ENCODE measurements at regions not wholly inside any gene's neighbourhood (a gene's known extent, or its start where the extent isn't known, plus 50 kb on each side); places are given as distances from the start of the nearest gene placed in this dataset.
"Not testable (repeated sequence)": the region's sequence is repeated elsewhere in the genome, so short reads cannot be mapped to it uniquely, and the experiment has no call there.

DNA sequence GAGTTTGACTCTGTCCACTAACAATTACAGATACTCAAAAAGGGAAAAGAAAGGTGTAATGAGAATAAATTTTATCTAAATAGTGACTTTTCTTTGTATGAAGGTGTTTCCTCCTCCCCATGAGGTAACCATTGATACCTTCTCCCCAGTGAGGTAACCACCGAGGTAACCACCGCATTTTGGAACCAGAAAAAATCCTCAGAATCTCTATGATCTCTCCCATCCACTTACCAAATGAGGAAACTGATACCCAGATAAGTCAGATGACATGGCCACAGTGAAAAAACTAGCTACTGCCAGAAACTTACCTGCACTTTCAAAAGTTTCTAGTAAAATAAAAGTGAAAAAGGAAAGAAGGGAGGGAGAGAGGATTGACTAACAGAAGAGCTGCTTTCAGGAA is 124.0 kb upstream of the FNDC3A start:
- DNase-seq = no peak

DNA sequence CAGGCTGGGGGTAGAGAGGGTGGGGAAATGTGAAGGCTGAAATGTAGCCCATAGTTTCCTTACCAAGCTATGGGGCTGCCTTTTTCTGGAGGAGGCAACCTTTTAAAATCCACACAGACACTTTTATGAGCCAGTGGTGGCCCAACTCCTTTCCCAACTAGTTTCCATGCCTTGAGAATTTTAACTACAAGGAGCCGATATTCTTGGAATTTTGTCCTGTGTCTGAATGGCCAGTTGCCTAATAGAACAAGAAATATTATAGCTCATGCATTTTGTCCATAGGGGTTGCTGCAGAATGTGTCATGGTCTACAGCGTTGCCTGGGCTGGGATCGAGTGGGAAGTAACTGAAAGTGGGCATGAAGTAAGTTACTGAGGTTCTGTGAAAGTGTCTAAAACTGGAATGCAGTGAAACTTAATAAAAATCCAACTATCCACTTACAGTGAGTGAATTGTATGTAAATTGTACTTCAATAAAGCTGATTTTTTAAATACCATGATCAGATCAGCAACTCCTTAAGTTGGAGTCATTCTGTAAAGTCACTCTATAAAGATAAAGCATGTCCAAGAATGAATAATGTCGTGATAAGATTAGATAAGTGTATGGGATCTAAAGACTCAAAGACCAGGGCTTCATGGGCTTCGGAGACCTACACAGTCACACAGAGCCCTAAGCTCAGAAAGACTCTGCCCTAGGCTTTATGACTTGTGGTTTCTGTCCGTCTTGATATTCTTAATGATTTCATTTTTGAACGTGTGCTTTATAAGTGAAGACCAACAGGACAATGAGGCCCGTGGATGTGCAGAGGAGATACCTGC is 122.6 kb upstream of the FNDC3A start:
- DNase-seq = no peak

- no peak for DNase-seq
These were observed 122.0 kb upstream of the FNDC3A start for GRCh38 chr13:48853728-48854102.

- DNase-seq = no peak
These were observed 118.1 kb upstream of the FNDC3A start for GRCh38 chr13:48857576-48857975.

- DNase-seq = no peak
These were observed 117.4 kb upstream of the FNDC3A start for GRCh38 chr13:48858122-48858902.

GRCh38 chr13:48859272-48860105 is 116.2 kb upstream of the FNDC3A start:
- no peak for DNase-seq

DNA sequence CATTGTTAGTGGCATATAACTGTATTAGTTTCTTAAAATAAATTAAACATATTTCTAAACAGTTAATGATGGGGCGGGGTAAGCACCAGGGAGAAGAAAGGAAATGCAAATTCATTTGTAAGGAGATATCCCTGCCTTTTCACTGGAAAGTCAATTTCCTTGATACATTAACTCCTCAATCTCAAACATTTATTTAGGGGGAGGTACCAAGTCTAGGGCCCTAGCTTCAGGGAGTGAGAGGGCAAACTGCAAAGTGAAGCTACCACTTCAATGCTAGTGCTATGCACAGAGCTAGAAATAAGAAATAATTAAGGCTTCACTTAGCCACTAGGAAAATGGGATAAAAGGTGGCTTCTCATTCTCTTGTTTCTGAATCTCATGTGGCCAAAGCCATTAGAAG is 115.3 kb upstream of the FNDC3A start:
- DNase-seq = no peak

DNA sequence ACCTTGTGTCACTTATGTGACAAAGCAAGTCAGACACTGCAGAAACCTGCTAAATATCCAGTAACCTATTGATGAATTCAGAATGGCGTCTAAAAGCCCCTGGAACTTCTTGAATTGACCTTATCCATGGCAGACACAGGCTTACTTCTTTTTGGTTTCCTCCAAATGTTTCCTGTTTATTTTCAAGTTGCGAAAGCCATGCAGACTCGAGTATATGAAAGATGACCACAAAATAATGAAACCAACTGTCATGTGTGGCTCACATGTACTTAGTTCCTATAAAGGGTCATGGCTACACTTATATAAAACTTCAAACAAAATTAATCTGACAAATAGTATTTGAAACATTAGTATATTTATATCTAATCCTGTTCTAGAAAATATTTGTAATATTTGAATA is 113.1 kb upstream of the FNDC3A start:
- no peak for DNase-seq

GRCh38 chr13:48864100-48864499 is 111.6 kb upstream of the FNDC3A start:
- DNase-seq = no peak

DNA sequence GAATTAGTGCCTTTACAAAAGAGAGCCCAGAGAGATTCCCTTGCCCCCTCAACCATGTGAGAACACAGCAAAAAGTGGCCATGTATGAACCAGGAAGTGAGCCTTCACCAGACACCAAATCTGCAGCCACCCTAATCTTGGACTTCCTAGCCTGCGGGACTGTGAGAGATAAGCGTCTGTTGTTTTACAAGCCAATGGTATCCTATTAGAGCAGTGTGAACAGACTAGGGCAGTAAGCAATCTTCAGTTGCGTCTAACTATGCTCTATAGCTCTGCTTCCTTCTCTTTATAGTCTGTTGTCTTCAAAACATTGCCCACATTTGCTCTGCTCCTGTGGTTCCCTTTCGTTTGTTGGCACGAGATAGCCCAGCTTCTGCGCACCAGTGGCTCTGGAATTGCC is 109.5 kb upstream of the FNDC3A start:
- DNase-seq = no peak

DNA sequence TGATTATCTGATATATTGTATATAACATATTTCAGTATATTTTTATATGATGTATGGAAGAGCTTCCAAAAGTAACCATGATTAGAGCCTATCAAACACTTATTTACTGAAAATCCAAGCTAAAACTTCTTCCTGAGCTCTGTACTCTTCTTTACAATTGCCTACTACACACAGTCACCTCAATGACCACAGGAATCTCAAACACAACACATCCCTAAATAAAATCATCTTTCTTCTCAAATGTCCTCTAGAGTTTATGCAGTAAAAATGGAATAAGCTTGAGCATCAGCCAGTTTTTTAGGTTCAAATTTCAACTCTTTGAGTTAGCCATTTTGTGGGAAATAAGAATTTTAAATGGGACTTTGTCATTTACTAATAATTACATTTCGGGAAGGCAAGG is 102.6 kb upstream of the FNDC3A start:
- no peak for DNase-seq

GRCh38 chr13:48873587-48873986 is 102.1 kb upstream of the FNDC3A start:
- DNase-seq = peak; percentile 31

DNA sequence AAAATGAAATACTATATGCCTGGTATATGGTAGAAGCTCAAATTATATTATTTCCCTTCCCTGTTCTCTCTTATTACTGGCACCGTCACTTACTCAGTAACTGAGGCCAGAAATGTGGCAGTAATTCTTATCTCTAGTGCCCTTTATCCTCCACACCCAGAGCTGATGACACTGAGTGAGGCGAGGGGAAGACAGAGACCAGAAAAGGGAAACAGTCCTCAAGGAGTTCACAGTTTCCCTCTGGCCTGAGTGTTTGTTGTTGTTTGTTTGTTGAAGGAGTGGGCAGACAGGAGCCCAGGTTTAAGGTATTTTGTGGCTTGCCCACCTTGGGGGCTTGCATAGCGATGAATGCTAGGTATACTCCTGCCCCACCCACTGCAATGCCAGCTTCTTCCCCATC is 101.5 kb upstream of the FNDC3A start:
- no peak for DNase-seq

DNA sequence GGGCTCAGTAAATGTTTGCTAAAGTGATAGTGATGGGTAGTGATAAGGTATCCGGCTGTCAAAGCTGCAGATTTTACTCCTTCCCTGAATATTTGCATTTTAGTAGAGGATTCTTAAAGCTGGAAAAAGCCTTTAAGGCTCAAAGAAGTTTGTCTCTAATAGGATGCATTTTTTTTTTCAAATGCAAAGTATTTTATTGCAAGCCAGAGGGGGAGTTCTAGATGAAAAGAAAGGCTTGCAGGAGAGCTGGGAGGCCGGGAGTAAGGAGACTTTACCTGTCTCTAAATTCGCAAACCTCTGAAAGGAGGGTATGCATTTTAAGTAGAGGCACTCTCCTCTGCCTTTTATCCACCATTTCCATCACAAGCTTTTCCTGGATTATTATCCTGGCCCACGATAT is 100.7 kb upstream of the FNDC3A start:
- DNase-seq = no peak

DNA sequence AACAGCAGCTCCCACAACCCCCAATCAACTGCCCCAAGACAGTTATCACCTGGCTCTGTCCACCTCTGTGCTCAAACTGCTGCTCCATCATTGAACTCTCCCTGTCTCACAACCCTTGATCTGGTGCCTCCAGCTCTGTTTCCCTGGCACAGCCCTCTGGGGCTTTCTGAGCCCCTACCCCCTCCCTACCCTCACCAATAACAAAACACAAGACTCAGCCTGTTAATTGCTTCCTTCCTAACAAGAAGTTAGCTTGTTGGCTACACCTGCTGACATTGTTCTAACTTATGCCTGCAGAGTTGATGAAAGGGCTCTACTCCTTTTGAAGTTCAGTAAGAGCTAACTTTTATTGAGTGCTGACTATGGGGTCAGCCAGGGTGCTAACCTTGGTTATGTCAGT is 99.4 kb upstream of the FNDC3A start:
- DNase-seq = no peak

DNA sequence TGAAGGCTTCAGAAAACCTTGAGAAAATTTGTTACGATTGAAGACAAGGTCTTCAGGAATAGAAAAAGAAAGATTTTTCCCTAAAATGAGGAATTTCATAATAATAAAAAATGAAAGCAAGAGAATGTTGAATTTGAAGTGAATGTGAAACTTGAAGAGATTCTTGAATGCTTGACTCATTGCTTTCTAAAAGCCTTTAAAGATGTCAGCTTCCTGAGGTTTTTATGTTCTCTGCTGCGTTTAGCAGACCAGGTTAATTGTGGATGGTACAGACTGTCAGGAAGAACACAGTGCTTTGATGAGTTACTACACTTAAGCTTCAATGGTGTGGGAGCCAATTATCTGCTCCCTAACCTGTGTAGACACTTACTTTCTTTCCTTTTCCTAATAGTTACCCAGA is 96.3 kb upstream of the FNDC3A start:
- no peak for DNase-seq

GRCh38 chr13:48879854-48880253 is 95.9 kb upstream of the FNDC3A start:
- DNase-seq = no peak

- DNase-seq = not testable (repeated sequence)
These were observed 91.9 kb upstream of the FNDC3A start for GRCh38 chr13:48883786-48884185.

DNA sequence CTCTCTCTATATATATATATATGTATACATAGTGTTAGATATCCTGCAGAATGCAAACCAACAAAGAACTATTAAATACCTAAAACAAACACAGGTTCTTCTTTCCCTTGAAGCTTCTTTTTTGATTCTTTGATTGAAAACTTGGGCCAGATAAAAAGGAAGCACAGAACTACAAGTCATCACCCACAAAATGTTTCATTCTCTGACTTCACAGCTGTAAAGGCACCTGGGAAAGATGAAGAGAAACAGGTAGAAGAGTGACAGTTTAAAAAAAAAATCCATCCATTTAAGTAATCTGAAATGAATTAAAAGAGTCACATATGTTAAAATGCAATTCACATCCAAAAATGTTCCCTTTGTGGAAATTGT is 90.7 kb upstream of the FNDC3A start:
- no peak for DNase-seq

DNA sequence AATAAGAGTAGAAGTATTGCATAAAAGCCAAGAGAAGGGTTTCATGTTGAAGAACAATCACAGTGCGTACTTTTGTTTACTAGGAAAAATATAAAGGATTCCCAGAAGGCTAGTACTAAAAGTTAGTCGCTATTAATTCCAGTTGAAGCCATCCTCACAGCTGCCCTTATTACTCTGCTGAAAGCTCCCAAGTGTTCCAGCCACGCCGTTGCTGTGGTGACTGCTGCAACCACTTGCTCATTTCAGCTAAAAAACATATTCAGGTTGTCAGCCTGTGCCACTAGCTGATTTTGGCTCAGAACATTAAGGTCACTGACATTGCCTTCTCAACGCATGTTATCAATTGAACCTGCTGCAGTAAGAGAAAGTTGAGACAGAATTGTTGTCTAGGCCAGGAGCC is 87.1 kb upstream of the FNDC3A start:
- DNase-seq = no peak

DNA sequence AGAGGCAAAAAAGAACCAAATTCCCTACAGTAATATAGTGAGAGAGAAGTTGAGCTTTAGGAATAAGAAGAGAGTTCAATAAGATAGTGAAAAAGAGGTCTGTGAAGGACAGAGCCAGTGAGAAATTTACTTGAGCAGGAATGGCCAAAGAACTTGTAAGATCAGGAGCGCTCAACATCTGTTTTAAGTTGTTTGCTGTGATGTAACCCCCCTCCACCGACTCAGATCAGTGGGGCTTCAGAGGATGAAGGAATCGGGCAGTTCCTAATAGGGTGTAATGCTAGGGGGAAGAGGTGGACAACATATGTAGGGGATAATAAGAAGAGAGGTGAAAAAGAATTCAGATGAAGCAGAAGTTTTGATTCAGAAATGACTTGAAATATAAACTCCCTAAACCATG is 85.3 kb upstream of the FNDC3A start:
- no peak for DNase-seq

- no peak for DNase-seq
These were observed 84.1 kb upstream of the FNDC3A start for GRCh38 chr13:48891586-48891985.

- peak; percentile 63 for DNase-seq
These were observed 83.5 kb upstream of the FNDC3A start for GRCh38 chr13:48892053-48892687.

Data from amniotic stem cell (primary cell).